ENCODE measurements at regions not wholly inside any gene's neighbourhood (a gene's known extent, or its start where the extent isn't known, plus 50 kb on each side); places are given as distances from the start of the nearest gene placed in this dataset.

- TF ChIP-seq CTCF (IDR thresholded peaks at IDR 0.05): no peak
- no peak for TF ChIP-seq POLR2A (IDR thresholded peaks at IDR 0.05)
Observed at GRCh38 chr4:136967069-136967468, 565.2 kb downstream of the PCDH18 start.
